RWPE1 (cell line): ENCODE measurements at regions not wholly inside any gene's neighbourhood (a gene's known extent, or its start where the extent isn't known, plus 50 kb on each side); places are given as distances from the start of the nearest gene placed in this dataset.
A peak's percentile ranks its signal among the peaks of the same experiment; 100 is the strongest.

Experiments
- CTCF ChIA-PET: fragments of 350-600 bp; sonication (Branson Sonifier 250); formaldehyde crosslinking; extraction: SDS; loops from one replicate; lab custom pipeline; 2021; lab: Yijun Ruan, JAX
- POLR2A ChIA-PET: fragments of 400-600 bp; formaldehyde crosslinking; extraction: SDS; loops from one replicate; lab custom pipeline; 2020; ENCODE audit warnings: antibody characterized with exemption; ENCODE audit not compliant: low non-redundant PET; lab: Yijun Ruan, JAX
- DNase-seq: peaks from one replicate; pipeline ENCODE4 v3.0.0; 2012; ENCODE audit warnings: low spot score
- H3K27ac ChIP-seq: fragments of 450-650 bp; 2 replicates; pipeline ENCODE4 v1.5.1; 2017
- CTCF ChIP-seq: fragments of 450-650 bp; conservative IDR thresholded peaks from 2 replicates; pipeline ENCODE4 v1.5.1; 2017; ENCODE audit warnings: low read depth, mild to moderate bottlenecking

DNA sequence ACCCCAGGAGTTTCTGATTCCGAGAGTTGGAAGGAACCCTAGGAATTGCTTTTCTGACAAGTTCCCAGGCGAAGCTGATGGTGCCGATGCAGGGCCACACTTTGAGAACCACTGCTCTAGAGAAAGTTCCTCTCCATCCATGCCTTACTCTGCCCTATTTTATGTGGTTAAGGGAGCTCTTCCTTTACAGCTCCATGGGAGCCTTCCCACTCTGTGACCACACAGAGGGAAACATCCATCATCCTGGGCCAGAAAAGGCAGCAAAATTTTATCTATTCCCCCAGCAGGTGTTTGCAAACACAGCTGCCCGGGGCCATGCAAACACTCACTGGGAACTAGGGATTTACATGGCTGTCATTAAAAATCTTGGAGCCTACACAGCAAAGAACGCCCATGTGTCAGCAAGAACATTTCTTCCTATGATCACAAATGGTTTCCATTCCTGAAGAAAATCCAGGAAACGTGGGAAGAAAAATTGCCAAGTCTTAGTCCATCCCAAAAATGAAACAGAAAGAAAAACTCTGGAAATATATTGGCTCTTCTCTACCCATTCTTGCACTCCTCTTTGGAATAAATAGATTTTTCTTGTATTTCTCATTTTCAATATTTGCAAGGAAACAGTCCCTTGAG, 252.7 kb downstream of the PMP22 start:
- POLR2A ChIA-PET = no interaction called here
- DNase-seq = no peak

GRCh38 chr17:15009087-15009486, 256.0 kb downstream of the PMP22 start:
- ChIA-PET POLR2A (no interaction called here), CTCF (interaction anchor here (0.6 kb wide), 1 partner anchor 812 kb away, joined by 3 read pairs; no protein-coding TSS in a partner anchor)
- H3K27ac ChIP-seq = no peak overlapping the region
- no peak for DNase-seq
- no peak for TF ChIP-seq CTCF

More for the DNA sequence above, 252.7 kb downstream of the PMP22 start:
- H3K27ac ChIP-seq = no peak overlapping the region
- CTCF ChIA-PET = interaction anchor here (0.6 kb wide), 1 partner anchor 406 kb away, joined by 4 read pairs; no protein-coding TSS in a partner anchor
- TF ChIP-seq CTCF = no peak

DNA sequence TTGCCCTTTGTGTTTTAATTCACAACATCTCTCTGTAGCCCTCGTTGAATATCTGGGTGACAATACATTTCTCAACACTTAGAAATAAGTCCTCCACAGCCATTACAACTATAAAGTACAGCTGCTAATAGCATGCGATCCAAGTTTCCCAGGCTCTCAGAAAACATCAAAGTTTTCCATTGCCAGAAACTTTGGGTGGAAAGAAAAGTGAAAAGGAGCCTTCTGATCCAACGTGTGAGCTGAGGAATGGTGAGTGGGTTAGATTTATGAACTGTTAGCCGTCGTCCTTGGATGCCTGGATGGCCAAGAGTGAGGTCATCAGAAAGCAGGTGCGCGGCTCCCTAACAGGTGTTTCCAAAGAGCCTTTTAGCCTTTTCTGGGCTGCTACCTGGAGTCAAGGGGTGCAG, 258.0 kb downstream of the PMP22 start:
- POLR2A ChIA-PET = no interaction called here
- DNase-seq = no peak
- H3K27ac ChIP-seq = no peak overlapping the region
- no peak for TF ChIP-seq CTCF
- CTCF ChIA-PET = no interaction called here

- no peak overlapping the region for H3K27ac ChIP-seq
- no peak for DNase-seq
- ChIA-PET CTCF (no interaction called here), POLR2A (no interaction called here)
- no peak for TF ChIP-seq CTCF
Measured at GRCh38 chr17:15006421-15007128, 258.6 kb downstream of the PMP22 start.

- TF ChIP-seq CTCF = no peak
- ChIA-PET CTCF (no interaction called here), POLR2A (no interaction called here)
- DNase-seq = peak; percentile 15
- no peak overlapping the region for H3K27ac ChIP-seq
Measured at GRCh38 chr17:15000661-15001060, 264.5 kb downstream of the PMP22 start.

GRCh38 chr17:14997290-14997689, 267.8 kb downstream of the PMP22 start:
- H3K27ac ChIP-seq = no peak overlapping the region
- POLR2A ChIA-PET = no interaction called here
- no peak for DNase-seq
- CTCF ChIA-PET = interaction anchor here (0.7 kb wide), 1 partner anchor 45 kb away, joined by 3 read pairs; no protein-coding TSS in a partner anchor
- no peak for TF ChIP-seq CTCF
